GM12878 (cell line): ENCODE measurements at regions not wholly inside any gene's neighbourhood (a gene's known extent, or its start where the extent isn't known, plus 50 kb on each side); places are given as distances from the start of the nearest gene placed in this dataset.

Source experiments
- GABPA ChIP-seq: IDR thresholded peaks from 2 replicates; pipeline ENCODE4 v1.6.1; 2014; ENCODE audit warnings: antibody characterized with exemption, low read depth, mild to moderate bottlenecking, inconsistent platforms
- PBX3 ChIP-seq: IDR thresholded peaks from 2 replicates; pipeline ENCODE4 v1.6.1; 2011; ENCODE audit warnings: mild to moderate bottlenecking, low read depth, low read length, moderate library complexity; ENCODE audit not compliant: insufficient replicate concordance

GRCh38 chrX:531611-531936, 99.0 kb upstream of the SHOX start:
- no peak for TF ChIP-seq PBX3
- TF ChIP-seq GABPA: no peak
